ENCODE measurements at regions not wholly inside any gene's neighbourhood (a gene's known extent, or its start where the extent isn't known, plus 50 kb on each side); places are given as distances from the start of the nearest gene placed in this dataset.

- no peak for TF ChIP-seq BACH2 (CRISPR knock-in tag; IDR thresholded peaks at IDR 0.05; ENCODE audit: borderline replicate concordance)
- no peak for TF ChIP-seq TOX (CRISPR knock-in tag; IDR thresholded peaks at IDR 0.05; ENCODE audit: borderline replicate concordance)
- TF ChIP-seq, protein P1, sequence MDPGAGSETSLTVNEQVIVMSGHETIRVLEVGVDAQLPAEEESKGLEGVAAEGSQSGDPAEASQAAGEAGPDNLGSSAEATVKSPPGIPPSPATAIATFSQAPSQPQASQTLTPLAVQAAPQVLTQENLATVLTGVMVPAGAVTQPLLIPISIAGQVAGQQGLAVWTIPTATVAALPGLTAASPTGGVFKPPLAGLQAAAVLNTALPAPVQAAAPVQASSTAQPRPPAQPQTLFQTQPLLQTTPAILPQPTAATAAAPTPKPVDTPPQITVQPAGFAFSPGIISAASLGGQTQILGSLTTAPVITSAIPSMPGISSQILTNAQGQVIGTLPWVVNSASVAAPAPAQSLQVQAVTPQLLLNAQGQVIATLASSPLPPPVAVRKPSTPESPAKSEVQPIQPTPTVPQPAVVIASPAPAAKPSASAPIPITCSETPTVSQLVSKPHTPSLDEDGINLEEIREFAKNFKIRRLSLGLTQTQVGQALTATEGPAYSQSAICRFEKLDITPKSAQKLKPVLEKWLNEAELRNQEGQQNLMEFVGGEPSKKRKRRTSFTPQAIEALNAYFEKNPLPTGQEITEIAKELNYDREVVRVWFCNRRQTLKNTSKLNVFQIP (CRISPR knock-in tag; IDR thresholded peaks at IDR 0.05; ENCODE audit: borderline replicate concordance, low read depth), result no peak
These were observed 79.9 kb downstream of the NR2F2 start for GRCh38 chr15:96410175-96411055.

All from SK-N-SH treated with all-trans-retinoic acid at 6 μM for 48 hours (cell line).